HG02759 (cell line): ENCODE measurements at regions not wholly inside any gene's neighbourhood (a gene's known extent, or its start where the extent isn't known, plus 50 kb on each side); places are given as distances from the start of the nearest gene placed in this dataset.

Experiments used
- ATAC-seq: cut with Tn5 transposase; IDR thresholded peaks from one replicate; pipeline ENCODE4 v1.9.1; 2021; ENCODE audit warnings: mild to moderate bottlenecking, moderate library complexity; ENCODE audit not compliant: unreplicated experiment

- no peak for ATAC-seq
These were observed 439.6 kb downstream of the CDH8 start for GRCh38 chr16:61596655-61597054.

GRCh38 chr16:61595605-61596004 is 440.6 kb downstream of the CDH8 start:
- ATAC-seq: no peak

GRCh38 chr16:61590577-61590976 is 445.7 kb downstream of the CDH8 start:
- no peak for ATAC-seq

GRCh38 chr16:61587526-61587925 is 448.7 kb downstream of the CDH8 start:
- ATAC-seq: no peak

GRCh38 chr16:61581417-61582046 is 454.7 kb downstream of the CDH8 start:
- no peak for ATAC-seq

- ATAC-seq: no peak
These were observed 455.7 kb downstream of the CDH8 start for GRCh38 chr16:61580579-61580978.

- ATAC-seq: no peak
These were observed 457.0 kb downstream of the CDH8 start for GRCh38 chr16:61579195-61579594.

GRCh38 chr16:61576476-61576875 is 459.8 kb downstream of the CDH8 start:
- no peak for ATAC-seq

- ATAC-seq: no peak
These were observed 460.6 kb downstream of the CDH8 start for GRCh38 chr16:61575617-61576016.

- ATAC-seq: no peak
These were observed 467.2 kb downstream of the CDH8 start for GRCh38 chr16:61569028-61569427.

- ATAC-seq: no peak
These were observed 471.5 kb downstream of the CDH8 start for GRCh38 chr16:61564716-61565115.

GRCh38 chr16:61555718-61556441 is 480.4 kb downstream of the CDH8 start:
- ATAC-seq: no peak

- ATAC-seq: no peak
These were observed 486.9 kb downstream of the CDH8 start for GRCh38 chr16:61549327-61549726.

GRCh38 chr16:61547626-61548025 is 488.6 kb downstream of the CDH8 start:
- no peak for ATAC-seq

- ATAC-seq: no peak
These were observed 492.1 kb downstream of the CDH8 start for GRCh38 chr16:61544165-61544564.

GRCh38 chr16:61540216-61540615 is 496.0 kb downstream of the CDH8 start:
- ATAC-seq: no peak

- ATAC-seq: no peak
These were observed 505.5 kb downstream of the CDH8 start for GRCh38 chr16:61530697-61531096.

- no peak for ATAC-seq
These were observed 535.4 kb downstream of the CDH8 start for GRCh38 chr16:61500851-61501250.

- ATAC-seq: no peak
These were observed 556.0 kb downstream of the CDH8 start for GRCh38 chr16:61480250-61480649.

GRCh38 chr16:61471737-61472136 is 564.5 kb downstream of the CDH8 start:
- ATAC-seq: no peak

- no peak for ATAC-seq
These were observed 565.2 kb downstream of the CDH8 start for GRCh38 chr16:61471023-61471422.

GRCh38 chr16:61465285-61465684 is 571.0 kb downstream of the CDH8 start:
- no peak for ATAC-seq

- ATAC-seq: no peak
These were observed 576.2 kb downstream of the CDH8 start for GRCh38 chr16:61460020-61460419.
